K562 (cell line): ENCODE measurements at regions not wholly inside any gene's neighbourhood (a gene's known extent, or its start where the extent isn't known, plus 50 kb on each side); places are given as distances from the start of the nearest gene placed in this dataset.

Source experiments
- ATAC-seq: fragments of 200-7000 bp; cut with Tn5 transposase; 3 replicates; pipeline ENCODE4 v1.9.1; 2020; ENCODE audit warnings: moderate library complexity
- BruUV-seq: library from RNA; stranded (reverse); fragments of 400-500 nt; replicated peaks from 2 replicates; lab custom pipeline; 2021; lab: Mats Ljungman, UMichigan
- CTCF ChIA-PET: fragments of 300-600 bp; formaldehyde crosslinking; extraction: SDS; loops from one replicate; lab custom pipeline; 2021; ENCODE audit warnings: low intra/inter-chr PET ratio; lab: Yijun Ruan, JAX
- POLR2A ChIA-PET: fragments of 300-600, 350-650 bp; sonication (Branson Sonifier 250); formaldehyde crosslinking; extraction: SDS; loops from one replicate; lab custom pipeline; 2021; ENCODE audit warnings: antibody characterized with exemption, inconsistent platforms; lab: Yijun Ruan, JAX
- DNase-seq, 4 experiments: peaks; one replicate each; pipeline versions ENCODE4 v3.0.0 to v3.0.0-alpha.2; 2011 to 2018; ENCODE audit warnings: low spot score in 3 of 4, mixed read lengths in 3 of 4; ENCODE audit errors: extremely low read depth in 1 of 4
- FAIRE-seq: peaks from 2 replicates; lab custom pipeline; 2011; peaks lifted over from hg19 to GRCh38; lab: Jason Lieb, UNC
- H2AFZ ChIP-seq: 2 replicates; pipeline ENCODE4 v1.6.0; 2011; ENCODE audit warnings: low read depth, low read length, control low read depth, inconsistent platforms
- H3K27ac ChIP-seq: fragments of 200-600 bp; 3 replicates; pipeline ENCODE4 v1.8.0; 2011; ENCODE audit warnings: low read depth, mild to moderate bottlenecking, control low read depth, inconsistent platforms, low read length, moderate library complexity, mixed read lengths; ENCODE audit errors: extremely low read depth
- H3K27me3 ChIP-seq, 2 experiments: fragments of 300-600 bp in 1 of 2; 2 replicates in 1 of 2; 3 replicates in 1 of 2; pipeline versions ENCODE4 v1.6.0 to v1.8.0; 2011; ENCODE audit warnings: inconsistent platforms in 2 of 2, low read length in 2 of 2, mild to moderate bottlenecking in 1 of 2, mixed read lengths in 1 of 2, moderate library complexity in 1 of 2; ENCODE audit not compliant: control insufficient read depth in 2 of 2, insufficient read depth in 2 of 2
- H3K36me3 ChIP-seq: fragments of 300-600 bp; 3 replicates; pipeline ENCODE4 v1.8.0; 2011; ENCODE audit warnings: mild to moderate bottlenecking, low read length, inconsistent platforms; ENCODE audit not compliant: control insufficient read depth, insufficient read depth
- H3K4me1 ChIP-seq, 2 experiments: fragments of 200-600 bp in 1 of 2; replicated peaks in 1 of 2; 2 replicates in 1 of 2; 3 replicates in 1 of 2; pipeline versions ENCODE4 v1.5.1 to v1.8.0; 2011; ENCODE audit warnings: inconsistent platforms in 2 of 2, low read length in 2 of 2, mild to moderate bottlenecking in 1 of 2, mixed read lengths in 1 of 2, moderate library complexity in 1 of 2; ENCODE audit not compliant: control insufficient read depth in 2 of 2, insufficient read depth in 2 of 2
- H3K4me2 ChIP-seq: 2 replicates; pipeline ENCODE4 v1.6.1; 2011; ENCODE audit warnings: low read length, control low read depth, inconsistent platforms, mixed read lengths; ENCODE audit not compliant: insufficient read depth
- H3K4me3 ChIP-seq: fragments of 200-600 bp; sonication (generic), shearing (Covaris generic); 2 replicates; pipeline ENCODE4 v1.5.1; 2016; ENCODE audit warnings: control low read depth, inconsistent platforms
- H3K79me2 ChIP-seq: fragments of 200-600 bp; 3 replicates; pipeline ENCODE4 v1.8.0; 2011; ENCODE audit warnings: low read length, inconsistent platforms; ENCODE audit not compliant: control insufficient read depth, insufficient read depth
- H3K9ac ChIP-seq, 2 experiments: 2 replicates each; pipeline versions ENCODE4 v1.6.0 to v1.6.1; 2011; ENCODE audit warnings: low read depth in 2 of 2, low read length in 2 of 2, control low read depth in 1 of 2, inconsistent platforms in 1 of 2, mild to moderate bottlenecking in 1 of 2, mixed read lengths in 1 of 2; ENCODE audit not compliant: insufficient read depth in 1 of 2
- H3K9me1 ChIP-seq: one replicate; pipeline ENCODE4 v1.6.0; 2011; ENCODE audit warnings: inconsistent platforms, mild to moderate bottlenecking, low read length, moderate library complexity; ENCODE audit not compliant: control insufficient read depth, insufficient read depth
- H3K9me3 ChIP-seq: replicated peaks from 2 replicates; pipeline ENCODE4 v1.5.1; 2011; ENCODE audit warnings: low read depth, low read length, inconsistent platforms; ENCODE audit not compliant: control insufficient read depth, insufficient read depth
- H4K20me1 ChIP-seq: replicated peaks from 2 replicates; pipeline ENCODE4 v1.6.1; 2011; ENCODE audit warnings: low read length, inconsistent platforms, mixed read lengths; ENCODE audit not compliant: control insufficient read depth, insufficient read depth
- AFF1 ChIP-seq, 2 experiments: fragments of 450-650 bp; IDR thresholded peaks; 2 replicates each; pipeline ENCODE4 v1.6.1; 2018; ENCODE audit warnings: mild to moderate bottlenecking in 2 of 2, low read depth in 1 of 2; ENCODE audit not compliant: partially characterized antibody in 2 of 2
- CCNT2 ChIP-seq: IDR thresholded peaks from 2 replicates; pipeline ENCODE4 v1.6.1; 2011; ENCODE audit warnings: borderline replicate concordance, low read depth, mild to moderate bottlenecking, moderate library complexity, mixed read lengths, low read length; ENCODE audit not compliant: insufficient read length; ENCODE audit errors: extremely low read depth
- PRDM10 ChIP-seq: fragments of 450-650 bp; IDR thresholded peaks from 2 replicates; pipeline ENCODE4 v1.6.1; 2018; ENCODE audit not compliant: partially characterized antibody
- RBM25 ChIP-seq: fragments of 200-400 bp; formaldehyde crosslinking; IDR thresholded peaks from 2 replicates; pipeline ENCODE4 v1.6.1; 2018; ENCODE audit warnings: low read length, low read depth, moderate library complexity; ENCODE audit not compliant: severe bottlenecking
- ZNF695 ChIP-seq: fragments of 450-650 bp; formaldehyde crosslinking; IDR thresholded peaks from 2 replicates; pipeline ENCODE4 v1.4.0; 2020; ENCODE audit warnings: mild to moderate bottlenecking, moderate library complexity
- ZNF766 ChIP-seq: fragments of 200-800 bp; sonication (Bioruptor generic); conservative IDR thresholded peaks from 2 replicates; pipeline ENCODE4 v1.6.1; 2016; ENCODE audit warnings: missing genetic modification characterization, missing compliant biosample characterization
- WGBS: fragments of 100-300 bp; shearing (Covaris generic); methylation state at CpG from one replicate; pipeline ENCODE4 v1.1.6; 2016; ENCODE audit warnings: low coverage, mixed read lengths; ENCODE audit not compliant: insufficient coverage; ENCODE audit errors: missing lambda C conversion rate; 5-methylcytosine and 5-hydroxymethylcytosine counted together
- in situ Hi-C: fragments of 300-500 bp; cut with MboI; formaldehyde crosslinking; loops from 4 replicates; pipeline ENCODE4 v1.15.0; 2018; ENCODE audit warnings: inconsistent platforms, mixed read lengths
- intact Hi-C: fragments of 100-400 bp; cut with micrococcal nuclease; formaldehyde crosslinking; loops from 2 replicates; pipeline ENCODE4 v1.14.2; 2022
- TF ChIP-seq, protein P1 (sequence below): IDR thresholded peaks from 2 replicates; pipeline ENCODE4 v1.6.1; 2016; ENCODE audit warnings: missing genetic modification characterization, missing compliant biosample characterization
- TF ChIP-seq, protein P2 (sequence below): sonication (generic); formaldehyde crosslinking; IDR thresholded peaks from 2 replicates; pipeline ENCODE4 v1.9.0; 2022; ENCODE audit warnings: mild to moderate bottlenecking, missing genetic modification reagents

GRCh38 chr10:8332730-8333111 is 278.2 kb downstream of the GATA3 start:
- peaks cover 0 to 5% of the 10 kb centered on the region in 2 experiments; a peak in 1 of 5 replicates for H3K4me1 ChIP-seq
- in situ Hi-C loops (no loop called here), intact Hi-C loops (no loop called here)
- H3K9me3 ChIP-seq, result no peaks in the 10 kb centered on the region
- WGBS, result 0% methylated on average over 5 of the region's 6 CpGs
- BruUV-seq, result no TSS peak
- H3K9me1 ChIP-seq, result no peaks in the 10 kb centered on the region
- no peaks in the 10 kb centered on the region for H4K20me1 ChIP-seq
- H2AFZ ChIP-seq, result no peak overlapping the region
- no peak for DNase-seq
- no peak overlapping the region for H3K9ac ChIP-seq
- no peak for FAIRE-seq
- H3K36me3 ChIP-seq, result no peaks in the 10 kb centered on the region
- H3K27ac ChIP-seq, result no peak overlapping the region
- no peak for ATAC-seq
- H3K4me3 ChIP-seq, result no peak overlapping the region
- CTCF ChIA-PET, result no interaction called here
- peaks cover 11 to 20% of the 10 kb centered on the region in 2 experiments for H3K27me3 ChIP-seq
- H3K4me2 ChIP-seq, result no peak overlapping the region
- H3K79me2 ChIP-seq, result no peaks in the 10 kb centered on the region
- POLR2A ChIA-PET, result interaction anchor here (0.7 to 1.1 kb wide), 3 partner anchors 9 to 109 kb away, joined by 3 to 4 read pairs (median 3); no protein-coding TSS in a partner anchor
- TF ChIP-seq CCNT2, result no peak
- TF ChIP-seq ZNF766 (CRISPR knock-in tag), result no peak
- no peak for TF ChIP-seq RBM25
- TF ChIP-seq, protein P1, sequence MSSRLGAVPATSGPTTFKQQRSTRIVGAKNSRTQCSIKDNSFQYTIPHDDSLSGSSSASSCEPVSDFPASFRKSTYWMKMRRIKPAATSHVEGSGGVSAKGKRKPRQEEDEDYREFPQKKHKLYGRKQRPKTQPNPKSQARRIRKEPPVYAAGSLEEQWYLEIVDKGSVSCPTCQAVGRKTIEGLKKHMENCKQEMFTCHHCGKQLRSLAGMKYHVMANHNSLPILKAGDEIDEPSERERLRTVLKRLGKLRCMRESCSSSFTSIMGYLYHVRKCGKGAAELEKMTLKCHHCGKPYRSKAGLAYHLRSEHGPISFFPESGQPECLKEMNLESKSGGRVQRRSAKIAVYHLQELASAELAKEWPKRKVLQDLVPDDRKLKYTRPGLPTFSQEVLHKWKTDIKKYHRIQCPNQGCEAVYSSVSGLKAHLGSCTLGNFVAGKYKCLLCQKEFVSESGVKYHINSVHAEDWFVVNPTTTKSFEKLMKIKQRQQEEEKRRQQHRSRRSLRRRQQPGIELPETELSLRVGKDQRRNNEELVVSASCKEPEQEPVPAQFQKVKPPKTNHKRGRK, result peak; percentile 90
- TF ChIP-seq, protein P2, sequence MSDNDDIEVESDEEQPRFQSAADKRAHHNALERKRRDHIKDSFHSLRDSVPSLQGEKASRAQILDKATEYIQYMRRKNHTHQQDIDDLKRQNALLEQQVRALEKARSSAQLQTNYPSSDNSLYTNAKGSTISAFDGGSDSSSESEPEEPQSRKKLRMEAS, result no peak
- no peak for TF ChIP-seq ZNF695 (CRISPR knock-in tag)
- no peak for TF ChIP-seq AFF1 (IDR thresholded peaks at IDR 0.05; ENCODE audit: low read depth in 1 of 2, partially characterized antibody in 2 of 2)
- no peak for TF ChIP-seq PRDM10
